Tongue (tissue), 2 donors: ENCODE measurements at regions not wholly inside any gene's neighbourhood (a gene's known extent, or its start where the extent isn't known, plus 50 kb on each side); places are given as distances from the start of the nearest gene placed in this dataset. TPM values are rescaled to one million over a fixed set of nuclear protein-coding genes. Genes with fewer than 3 reads are reported as not detected.

Source experiments
- DNase-seq: peaks from one replicate; pipeline ENCODE4 v3.0.0-alpha.2; 2015
- small RNA-seq: library from RNA; depleted of rRNA; stranded (forward); fragments of <200 nt; gene quantifications from one replicate; pipeline ENCODE3, GENCODE V24; 2014; ENCODE audit warnings: low replicate concordance

GRCh38 chr10:35723059-35723458 is 81.0 kb upstream of the FZD8 start:
- DNase-seq, result no peak

- DNase-seq, result no peak
These were observed 80.5 kb upstream of the FZD8 start for GRCh38 chr10:35722636-35723035.

GRCh38 chr10:35722226-35722625 is 80.1 kb upstream of the FZD8 start:
- no peak for DNase-seq

GRCh38 chr10:35720366-35720765 is 78.3 kb upstream of the FZD8 start:
- DNase-seq, result no peak

- no peak for DNase-seq
These were observed 74.7 kb upstream of the FZD8 start for GRCh38 chr10:35716776-35717175.

GRCh38 chr10:35712486-35712885 is 70.4 kb upstream of the FZD8 start:
- DNase-seq, result no peak

GRCh38 chr10:35711615-35712411 is 69.7 kb upstream of the FZD8 start:
- DNase-seq, result peak; percentile 24

GRCh38 chr10:35707642-35708425 is 65.7 kb upstream of the FZD8 start:
- peak; percentile 43 for DNase-seq

- no peak for DNase-seq
These were observed 64.9 kb upstream of the FZD8 start for GRCh38 chr10:35706959-35707358.

GRCh38 chr10:35705671-35706070 is 63.6 kb upstream of the FZD8 start:
- no peak for DNase-seq

- DNase-seq, result peak; percentile 37
These were observed 63.0 kb upstream of the FZD8 start for GRCh38 chr10:35705051-35705450.

GRCh38 chr10:35704401-35704800 is 62.3 kb upstream of the FZD8 start:
- no peak for DNase-seq

- DNase-seq, result no peak
These were observed 58.4 kb upstream of the FZD8 start for GRCh38 chr10:35700487-35700882.

GRCh38 chr10:35699848-35700486 is 57.9 kb upstream of the FZD8 start:
- no peak for DNase-seq

GRCh38 chr10:35696392-35697287 is 54.5 kb upstream of the FZD8 start:
- no peak for DNase-seq

- no peak for DNase-seq
These were observed 51.7 kb upstream of the FZD8 start for GRCh38 chr10:35693800-35694199.

Small RNAs in the stretch of these regions (small RNA-seq; reads per million reads assigned to genes)
- gene RF00019, result not detected
- not detected for gene RF00561
